Kidney (tissue), 13 donors: ENCODE measurements at regions not wholly inside any gene's neighbourhood (a gene's known extent, or its start where the extent isn't known, plus 50 kb on each side); places are given as distances from the start of the nearest gene placed in this dataset.
"Not testable (repeated sequence)": the region's sequence is repeated elsewhere in the genome, so short reads cannot be mapped to it uniquely, and the experiment has no call there.

Experiments used
- DNase-seq, 5 donors: peaks; one replicate each; pipeline ENCODE4 v3.0.0-alpha.2; 2013 to 2020
- FAIRE-seq: peaks from 2 replicates; lab custom pipeline; 2012; peaks lifted over from hg19 to GRCh38; lab: Jason Lieb, UNC
- H3K27ac ChIP-seq, 2 donors: one replicate each; pipeline ENCODE4 v1.7.0; 2013; ENCODE audit warnings: low read depth in 2 of 2, low read length in 2 of 2, inconsistent platforms in 1 of 2
- H3K27me3 ChIP-seq: one replicate; pipeline ENCODE4 v1.7.1; 2013; ENCODE audit warnings: low read length, inconsistent platforms; ENCODE audit not compliant: control insufficient read depth, insufficient read depth
- H3K36me3 ChIP-seq, 3 donors: one replicate each; pipeline versions ENCODE4 v1.7.0 to v1.7.1; 2013; ENCODE audit warnings: low read length in 3 of 3, control low read depth in 1 of 3, inconsistent platforms in 1 of 3; ENCODE audit not compliant: insufficient read depth in 3 of 3, control insufficient read depth in 2 of 3
- H3K4me1 ChIP-seq, 3 donors: one replicate each; pipeline versions ENCODE4 v1.7.0 to v1.7.1; 2013; ENCODE audit warnings: low read length in 3 of 3, inconsistent platforms in 1 of 3, low read depth in 1 of 3; ENCODE audit not compliant: control insufficient read depth in 2 of 3, insufficient read depth in 2 of 3
- H3K4me3 ChIP-seq, 3 donors: one replicate each; pipeline versions ENCODE4 v1.7.0 to v1.8.1; 2013; ENCODE audit warnings: low read length in 3 of 3, control low read depth in 1 of 3, inconsistent platforms in 1 of 3
- H3K9ac ChIP-seq, 3 donors: one replicate each; pipeline versions ENCODE4 v1.7.0 to v1.7.1; 2013; ENCODE audit warnings: low read length in 3 of 3, control low read depth in 1 of 3, inconsistent platforms in 1 of 3
- H3K9me3 ChIP-seq, 3 donors: one replicate each; pipeline versions ENCODE4 v1.7.0 to v1.7.1; 2013; ENCODE audit warnings: low read length in 3 of 3, control low read depth in 1 of 3, inconsistent platforms in 1 of 3; ENCODE audit not compliant: control insufficient read depth in 2 of 3, insufficient read depth in 1 of 3
- CTCF ChIP-seq: IDR thresholded peaks from 3 replicates; pipeline ENCODE4 v1.5.1; 2012; ENCODE audit warnings: mild to moderate bottlenecking, moderate library complexity, borderline replicate concordance; ENCODE audit not compliant: insufficient read depth; ENCODE audit errors: extremely low read depth
- intact Hi-C: fragments of 100-400 bp; cut with DNase I; formaldehyde crosslinking; loops from one replicate; pipeline ENCODE4 v1.11.1; 2022
- donor health status: control.
- donor health status: control.
- donor health status: control.
- donor health status: control.
- donor health status: control.
- donor health status: DM: yes; HTN: yes; CAD: no.
- donor health status: Normal renal cell carcinoma (clear cell type).

- intact Hi-C loops: no loop called here
- no peak overlapping the region for H3K4me3 ChIP-seq
- no peak overlapping the region for H3K9ac ChIP-seq
- no peaks in the 10 kb centered on the region for H3K36me3 ChIP-seq
- no peaks in the 10 kb centered on the region for H3K4me1 ChIP-seq
- peaks cover 0 to 7% (median 0%) of the 10 kb centered on the region in 3 donors for H3K9me3 ChIP-seq
- no peak for TF ChIP-seq CTCF
- no peak overlapping the region for H3K27ac ChIP-seq
- H3K27me3 ChIP-seq: no peaks in the 10 kb centered on the region
- DNase-seq (no peak), FAIRE-seq (no peak)
These were observed 189.4 kb downstream of the HTR1B start for GRCh38 chr6:77273929-77274328.

- no peak for DNase-seq
- Histone ChIP-seq H3K4me1 (no peaks in the 10 kb centered on the region), H3K27me3 (no peaks in the 10 kb centered on the region), H3K36me3 (no peaks in the 10 kb centered on the region), H3K4me3 (no peak overlapping the region), H3K9me3 (no peaks in the 10 kb centered on the region), H3K9ac (no peak overlapping the region), H3K27ac (no peak overlapping the region)
- no peak for TF ChIP-seq CTCF
- intact Hi-C loops: no loop called here
- no peak for FAIRE-seq
These were observed 198.3 kb downstream of the HTR1B start for GRCh38 chr6:77264970-77265369.

DNA sequence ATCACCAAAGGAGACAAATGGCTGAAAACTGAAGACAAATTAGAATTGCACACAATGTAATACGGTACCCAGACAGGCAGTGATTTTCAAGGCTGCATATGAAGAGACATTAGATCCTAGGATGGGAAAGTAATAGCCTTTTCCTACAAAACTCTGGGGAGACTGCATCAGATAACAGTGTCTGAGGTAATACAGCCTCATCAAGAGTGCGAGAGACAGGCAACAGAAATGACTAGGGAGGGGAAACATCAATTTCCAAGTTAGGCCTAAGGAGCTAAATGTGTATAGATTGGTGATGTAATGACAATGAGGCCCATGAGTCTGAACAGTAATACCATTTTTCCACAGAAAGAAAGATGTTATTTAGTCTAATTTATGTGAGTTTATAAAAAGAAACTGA lies 200.3 kb downstream of the HTR1B start:
- FAIRE-seq: no peak
- Histone ChIP-seq H3K9me3 (peaks cover 0 to 3% (median 0%) of the 10 kb centered on the region in 3 donors), H3K9ac (no peak overlapping the region), H3K27me3 (no peaks in the 10 kb centered on the region), H3K27ac (no peak overlapping the region), H3K36me3 (no peaks in the 10 kb centered on the region), H3K4me1 (no peaks in the 10 kb centered on the region), H3K4me3 (no peak overlapping the region)
- no peak for TF ChIP-seq CTCF
- no peak for DNase-seq
- intact Hi-C loops: no loop called here

- H3K36me3 ChIP-seq, H3K4me3 ChIP-seq, intact Hi-C loops, H3K9ac ChIP-seq, H3K4me1 ChIP-seq, H3K27me3 ChIP-seq, H3K9me3 ChIP-seq, H3K27ac ChIP-seq, DNase-seq, FAIRE-seq: not testable (repeated sequence)
These were observed 211.5 kb downstream of the HTR1B start for GRCh38 chr6:77251801-77252200.
